GM12878 (cell line): ENCODE measurements at regions not wholly inside any gene's neighbourhood (a gene's known extent, or its start where the extent isn't known, plus 50 kb on each side); places are given as distances from the start of the nearest gene placed in this dataset.

Source experiments
- ATAC-seq: fragments of 200-7000 bp; cut with Tn5 transposase; 3 replicates; pipeline ENCODE4 v1.9.1; 2020; ENCODE audit warnings: mild to moderate bottlenecking, moderate library complexity
- BruUV-seq: library from RNA; stranded (reverse); fragments of 400-500 nt; replicated peaks from 2 replicates; lab custom pipeline; 2021; lab: Mats Ljungman, UMichigan
- CTCF ChIA-PET: fragments of 300-600 bp; sonication (Branson Sonifier 250); formaldehyde crosslinking; extraction: SDS; loops from one replicate; lab custom pipeline; 2021; ENCODE audit warnings: inconsistent platforms; lab: Yijun Ruan, JAX
- POLR2A ChIA-PET: fragments of 350-600 bp; formaldehyde crosslinking; extraction: SDS; loops from one replicate; lab custom pipeline; 2021; ENCODE audit warnings: inconsistent platforms; lab: Charles Lee
- RAD21 ChIA-PET: fragments of 300-600 bp; sonication (Branson Sonifier 250); formaldehyde crosslinking; loops from one replicate; lab custom pipeline; 2023; ENCODE audit warnings: antibody characterized with exemption; ENCODE audit not compliant: unreplicated experiment; lab: Charles Lee
- SMC1A ChIA-PET: fragments of 300-600 bp; sonication (Branson Sonifier 250); formaldehyde crosslinking; loops from one replicate; lab custom pipeline; 2023; ENCODE audit not compliant: unreplicated experiment, uncharacterized antibody; lab: Charles Lee
- DNase-seq: peaks from one replicate; pipeline ENCODE4 v3.0.0-alpha.2; 2011; ENCODE audit warnings: low read depth, low spot score
- FAIRE-seq: peaks from 3 replicates; lab custom pipeline; 2011; peaks lifted over from hg19 to GRCh38; lab: Jason Lieb, UNC
- H2AFZ ChIP-seq: 2 replicates; pipeline ENCODE4 v1.6.0; 2011; ENCODE audit warnings: low read depth, low read length, control low read depth; ENCODE audit not compliant: control insufficient read depth
- H3K27ac ChIP-seq: 2 replicates; pipeline ENCODE4 v1.5.1; 2011; ENCODE audit warnings: control low read depth; ENCODE audit not compliant: control insufficient read depth, insufficient read depth
- H3K27me3 ChIP-seq, 2 experiments: replicated peaks in 1 of 2; 2 replicates each; pipeline versions ENCODE4 v1.6.0 to v1.6.1; 2011; ENCODE audit warnings: low read length in 1 of 2; ENCODE audit not compliant: control insufficient read depth in 2 of 2, insufficient read depth in 2 of 2
- H3K36me3 ChIP-seq, 2 experiments: 2 replicates each; pipeline ENCODE4 v1.5.1; 2011; ENCODE audit warnings: low read length in 1 of 2; ENCODE audit not compliant: control insufficient read depth in 2 of 2, insufficient read depth in 2 of 2
- H3K4me1 ChIP-seq: 2 replicates; pipeline ENCODE4 v1.6.1; 2011; ENCODE audit warnings: mild to moderate bottlenecking, low read length, moderate library complexity, mixed read lengths; ENCODE audit not compliant: control insufficient read depth, insufficient read depth
- H3K4me2 ChIP-seq: 2 replicates; pipeline ENCODE4 v1.6.0; 2011; ENCODE audit warnings: control low read depth; ENCODE audit not compliant: control insufficient read depth, insufficient read depth
- H3K4me3 ChIP-seq: fragments of 200-600 bp; sonication (generic); 2 replicates; pipeline ENCODE4 v1.5.1; 2016
- H3K79me2 ChIP-seq: 2 replicates; pipeline ENCODE4 v1.6.0; 2011; ENCODE audit warnings: low read length; ENCODE audit not compliant: control insufficient read depth, insufficient read depth
- H3K9ac ChIP-seq: 2 replicates; pipeline ENCODE4 v1.8.0; 2011; ENCODE audit warnings: low read length, control low read depth, mixed read lengths; ENCODE audit not compliant: control insufficient read depth, insufficient read depth
- H3K9me3 ChIP-seq: replicated peaks from 3 replicates; pipeline ENCODE4 v1.5.1; 2011; ENCODE audit warnings: mild to moderate bottlenecking, low read length; ENCODE audit not compliant: control insufficient read depth, insufficient read depth
- H4K20me1 ChIP-seq: 2 replicates; pipeline ENCODE4 v1.6.0; 2011; ENCODE audit not compliant: control insufficient read depth, insufficient read depth
- KAT2A ChIP-seq: conservative IDR thresholded peaks from 2 replicates; pipeline ENCODE4 v1.6.1; 2011; ENCODE audit warnings: low read depth, low read length; ENCODE audit not compliant: control insufficient read depth
- LARP7 ChIP-seq: fragments of 450-650 bp; IDR thresholded peaks from 2 replicates; pipeline ENCODE4 v1.6.1; 2017; ENCODE audit warnings: mild to moderate bottlenecking
- MEF2B ChIP-seq: fragments of 450-650 bp; IDR thresholded peaks from 2 replicates; pipeline ENCODE4 v1.6.1; 2018; ENCODE audit warnings: mild to moderate bottlenecking, moderate library complexity; ENCODE audit not compliant: partially characterized antibody, poor library complexity, severe bottlenecking
- MYB ChIP-seq: fragments of 150-350 bp; IDR thresholded peaks from 2 replicates; pipeline ENCODE4 v1.6.1; 2014; ENCODE audit warnings: mild to moderate bottlenecking, low read depth, low read length, borderline replicate concordance
- MYC ChIP-seq: IDR thresholded peaks from 2 replicates; pipeline ENCODE4 v1.6.1; 2011; ENCODE audit warnings: mild to moderate bottlenecking, low read length, moderate library complexity, inconsistent platforms; ENCODE audit not compliant: insufficient read depth, insufficient replicate concordance, insufficient read length, severe bottlenecking
- RCOR1 ChIP-seq: conservative IDR thresholded peaks from 2 replicates; pipeline ENCODE4 v1.6.1; 2012; ENCODE audit warnings: low read depth, low read length, improper control_type of control experiment
- SP1 ChIP-seq: IDR thresholded peaks from one replicate; pipeline ENCODE4 v1.6.1; 2011; ENCODE audit warnings: low read depth, low read length
- WGBS: methylation state at CpG from one replicate; pipeline ENCODE4 v1.1.6; 2016; ENCODE audit warnings: low lambda C conversion rate; ENCODE audit not compliant: insufficient replicate concordance, insufficient coverage; ENCODE audit errors: missing lambda C conversion rate; 5-methylcytosine and 5-hydroxymethylcytosine counted together
- in situ Hi-C: fragments of 300-500 bp; cut with MboI; formaldehyde crosslinking; loops from 9 replicates; pipeline ENCODE4 v1.14.3; 2018; ENCODE audit warnings: mixed read lengths
- intact Hi-C: fragments of 100-400 bp; cut with micrococcal nuclease; formaldehyde crosslinking; loops from one replicate; pipeline ENCODE4 v1.14.2; 2022; ENCODE audit not compliant: unreplicated experiment
- TF ChIP-seq, protein P1 (sequence below): fragments of 450-650 bp; IDR thresholded peaks from 2 replicates; pipeline ENCODE4 v1.6.1; 2018; ENCODE audit warnings: borderline replicate concordance, mild to moderate bottlenecking; ENCODE audit not compliant: partially characterized antibody
- TF ChIP-seq, protein P2 (sequence below): fragments of 450-650 bp; IDR thresholded peaks from 2 replicates; pipeline ENCODE4 v1.6.1; 2014; ENCODE audit warnings: mild to moderate bottlenecking

GRCh38 chr6:154621686-154622085, 111.2 kb upstream of the CNKSR3 start:
- Histone ChIP-seq H4K20me1 (no peaks in the 10 kb centered on the region), H2AFZ (no peak overlapping the region)
- BruUV-seq = no TSS peak
- no peak for FAIRE-seq
- no peak for TF ChIP-seq KAT2A
- TF ChIP-seq SP1 = no peak
- TF ChIP-seq MYC = no peak
- TF ChIP-seq RCOR1 = no peak
- TF ChIP-seq, protein P1, sequence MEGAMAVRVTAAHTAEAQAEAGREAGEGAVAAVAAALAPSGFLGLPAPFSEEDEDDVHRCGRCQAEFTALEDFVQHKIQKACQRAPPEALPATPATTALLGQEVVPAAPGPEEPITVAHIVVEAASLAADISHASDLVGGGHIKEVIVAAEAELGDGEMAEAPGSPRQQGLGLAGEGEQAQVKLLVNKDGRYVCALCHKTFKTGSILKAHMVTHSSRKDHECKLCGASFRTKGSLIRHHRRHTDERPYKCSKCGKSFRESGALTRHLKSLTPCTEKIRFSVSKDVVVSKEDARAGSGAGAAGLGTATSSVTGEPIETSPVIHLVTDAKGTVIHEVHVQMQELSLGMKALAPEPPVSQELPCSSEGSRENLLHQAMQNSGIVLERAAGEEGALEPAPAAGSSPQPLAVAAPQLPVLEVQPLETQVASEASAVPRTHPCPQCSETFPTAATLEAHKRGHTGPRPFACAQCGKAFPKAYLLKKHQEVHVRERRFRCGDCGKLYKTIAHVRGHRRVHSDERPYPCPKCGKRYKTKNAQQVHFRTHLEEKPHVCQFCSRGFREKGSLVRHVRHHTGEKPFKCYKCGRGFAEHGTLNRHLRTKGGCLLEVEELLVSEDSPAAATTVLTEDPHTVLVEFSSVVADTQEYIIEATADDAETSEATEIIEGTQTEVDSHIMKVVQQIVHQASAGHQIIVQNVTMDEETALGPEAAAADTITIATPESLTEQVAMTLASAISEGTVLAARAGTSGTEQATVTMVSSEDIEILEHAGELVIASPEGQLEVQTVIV = no peak
- TF ChIP-seq, protein P2, sequence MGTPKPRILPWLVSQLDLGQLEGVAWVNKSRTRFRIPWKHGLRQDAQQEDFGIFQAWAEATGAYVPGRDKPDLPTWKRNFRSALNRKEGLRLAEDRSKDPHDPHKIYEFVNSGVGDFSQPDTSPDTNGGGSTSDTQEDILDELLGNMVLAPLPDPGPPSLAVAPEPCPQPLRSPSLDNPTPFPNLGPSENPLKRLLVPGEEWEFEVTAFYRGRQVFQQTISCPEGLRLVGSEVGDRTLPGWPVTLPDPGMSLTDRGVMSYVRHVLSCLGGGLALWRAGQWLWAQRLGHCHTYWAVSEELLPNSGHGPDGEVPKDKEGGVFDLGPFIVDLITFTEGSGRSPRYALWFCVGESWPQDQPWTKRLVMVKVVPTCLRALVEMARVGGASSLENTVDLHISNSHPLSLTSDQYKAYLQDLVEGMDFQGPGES = no peak
- TF ChIP-seq LARP7 = no peak
- TF ChIP-seq MEF2B = no peak
- TF ChIP-seq MYB = no peak
- TF ChIP-seq, all 136 proteins: peak for 0
- no peak overlapping the region for H3K4me2 ChIP-seq
- H3K27ac ChIP-seq = no peak overlapping the region
- ATAC-seq (no peak), DNase-seq (no peak)
- in situ Hi-C loops = no loop called here
- 73% methylated on average over 4 of the region's 4 CpGs for WGBS
- ChIA-PET SMC1A (no interaction called here), CTCF (interaction anchor here (0.6 to 0.7 kb wide), 2 partner anchors 54 to 701 kb away, joined by 3 read pairs; no protein-coding TSS in a partner anchor), POLR2A (interaction anchor here (0.7 kb wide), 1 partner anchor 41 kb away, joined by 6 read pairs; no protein-coding TSS in a partner anchor), RAD21 (no interaction called here)
- H3K9me3 ChIP-seq = peaks cover 5% of the 10 kb centered on the region
- H3K27me3 ChIP-seq = no peaks in the 10 kb centered on the region
- no peak overlapping the region for H3K4me3 ChIP-seq
- no peaks in the 10 kb centered on the region for H3K4me1 ChIP-seq
- intact Hi-C loops = no loop called here
- no peaks in the 10 kb centered on the region for H3K79me2 ChIP-seq
- H3K9ac ChIP-seq = no peak overlapping the region
- H3K36me3 ChIP-seq = no peaks in the 10 kb centered on the region
